GM06990 (cell line): ENCODE measurements at regions not wholly inside any gene's neighbourhood (a gene's known extent, or its start where the extent isn't known, plus 50 kb on each side); places are given as distances from the start of the nearest gene placed in this dataset.

Experiments used
- DNase-seq: peaks from one replicate; pipeline ENCODE4 v3.0.0-alpha.2; 2011; ENCODE audit not compliant: insufficient read length; ENCODE audit errors: extremely low read depth
- H3K27me3 ChIP-seq: replicated peaks from 2 replicates; pipeline ENCODE4 v1.6.0; 2011; ENCODE audit warnings: low read length; ENCODE audit not compliant: control insufficient read depth, insufficient read depth
- H3K36me3 ChIP-seq: 2 replicates; pipeline ENCODE4 v1.5.1; 2011; ENCODE audit warnings: low read length; ENCODE audit not compliant: control insufficient read depth, insufficient read depth
- H3K4me3 ChIP-seq: replicated peaks from 2 replicates; pipeline ENCODE4 v1.5.1; 2011; ENCODE audit warnings: low read depth, mild to moderate bottlenecking, control low read depth, low read length
- TF ChIP-seq, protein P1 (sequence below): IDR thresholded peaks from 2 replicates; pipeline ENCODE4 v1.5.1; 2011; ENCODE audit warnings: low read length, control low read depth, mild to moderate bottlenecking, inconsistent platforms; ENCODE audit not compliant: insufficient read depth, poor library complexity, severe bottlenecking

DNA sequence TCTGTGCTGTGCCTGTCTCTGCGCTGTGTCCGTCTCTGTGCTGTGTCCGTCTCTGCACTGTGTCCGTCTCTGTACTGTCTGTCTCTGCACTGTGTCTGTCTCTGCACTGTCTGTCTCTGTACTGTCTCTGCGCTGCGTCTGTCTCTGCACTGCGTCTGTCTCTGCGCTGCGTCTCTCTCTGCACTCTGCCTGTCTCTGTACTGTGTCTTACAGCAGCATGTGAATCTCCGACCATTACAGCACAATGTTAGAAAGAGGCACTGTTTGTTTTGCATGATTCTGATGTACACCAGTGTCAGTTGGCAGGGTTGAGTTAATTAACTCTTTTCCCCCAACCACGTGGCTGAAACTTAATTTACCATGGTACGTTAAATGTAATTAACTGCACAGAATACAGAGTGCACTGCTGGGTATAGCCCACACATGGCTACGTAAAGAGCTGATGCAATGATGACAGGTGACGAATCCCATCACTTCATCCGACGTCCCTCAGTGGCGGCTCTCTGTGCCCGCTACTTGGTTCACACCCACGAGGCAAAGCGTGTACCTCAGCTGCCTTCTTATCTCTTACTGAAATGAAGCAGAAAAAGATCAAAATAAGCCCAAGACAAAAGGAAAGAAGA is 127.7 kb upstream of the SFSWAP start:
- no peak for DNase-seq

DNA sequence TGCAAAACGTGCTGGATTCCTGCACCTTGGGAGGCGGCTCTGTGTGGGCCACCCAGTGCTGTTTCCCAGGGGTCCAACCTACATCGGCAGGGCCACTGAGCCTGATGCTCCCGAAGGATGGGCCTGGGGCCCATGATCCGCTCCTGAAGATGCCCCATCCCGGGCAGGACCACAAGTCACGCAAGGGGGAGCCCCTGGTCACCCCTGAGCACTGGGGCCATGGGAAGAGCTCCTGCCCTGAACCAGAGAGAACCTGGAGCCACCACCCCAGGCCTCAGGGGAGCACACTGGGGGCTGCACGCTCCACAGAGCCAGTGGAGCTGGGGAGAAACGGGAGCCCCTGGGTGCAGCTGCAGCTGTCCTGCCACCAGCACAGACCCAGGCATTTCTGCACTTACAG is 124.6 kb upstream of the SFSWAP start:
- no peak for DNase-seq
- TF ChIP-seq, protein P1, sequence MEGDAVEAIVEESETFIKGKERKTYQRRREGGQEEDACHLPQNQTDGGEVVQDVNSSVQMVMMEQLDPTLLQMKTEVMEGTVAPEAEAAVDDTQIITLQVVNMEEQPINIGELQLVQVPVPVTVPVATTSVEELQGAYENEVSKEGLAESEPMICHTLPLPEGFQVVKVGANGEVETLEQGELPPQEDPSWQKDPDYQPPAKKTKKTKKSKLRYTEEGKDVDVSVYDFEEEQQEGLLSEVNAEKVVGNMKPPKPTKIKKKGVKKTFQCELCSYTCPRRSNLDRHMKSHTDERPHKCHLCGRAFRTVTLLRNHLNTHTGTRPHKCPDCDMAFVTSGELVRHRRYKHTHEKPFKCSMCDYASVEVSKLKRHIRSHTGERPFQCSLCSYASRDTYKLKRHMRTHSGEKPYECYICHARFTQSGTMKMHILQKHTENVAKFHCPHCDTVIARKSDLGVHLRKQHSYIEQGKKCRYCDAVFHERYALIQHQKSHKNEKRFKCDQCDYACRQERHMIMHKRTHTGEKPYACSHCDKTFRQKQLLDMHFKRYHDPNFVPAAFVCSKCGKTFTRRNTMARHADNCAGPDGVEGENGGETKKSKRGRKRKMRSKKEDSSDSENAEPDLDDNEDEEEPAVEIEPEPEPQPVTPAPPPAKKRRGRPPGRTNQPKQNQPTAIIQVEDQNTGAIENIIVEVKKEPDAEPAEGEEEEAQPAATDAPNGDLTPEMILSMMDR = no peak
- no peak overlapping the region for H3K4me3 ChIP-seq
- no peaks in the 10 kb centered on the region for H3K27me3 ChIP-seq
- no peaks in the 10 kb centered on the region for H3K36me3 ChIP-seq

More for the DNA sequence above, 127.7 kb upstream of the SFSWAP start:
- TF ChIP-seq, protein P1 = no peak
- H3K4me3 ChIP-seq = no peak overlapping the region
- no peaks in the 10 kb centered on the region for H3K36me3 ChIP-seq
- no peaks in the 10 kb centered on the region for H3K27me3 ChIP-seq

- no peaks in the 10 kb centered on the region for H3K36me3 ChIP-seq
- no peak for DNase-seq
- TF ChIP-seq, protein P1 = no peak
- no peak overlapping the region for H3K4me3 ChIP-seq
- H3K27me3 ChIP-seq = no peaks in the 10 kb centered on the region
These were observed 124.1 kb upstream of the SFSWAP start for GRCh38 chr12:131586761-131587160.

- TF ChIP-seq, protein P1 = no peak
- DNase-seq = no peak
- Histone ChIP-seq H3K36me3 (no peaks in the 10 kb centered on the region), H3K4me3 (no peak overlapping the region), H3K27me3 (no peaks in the 10 kb centered on the region)
These were observed 123.3 kb upstream of the SFSWAP start for GRCh38 chr12:131587565-131587964.

DNA sequence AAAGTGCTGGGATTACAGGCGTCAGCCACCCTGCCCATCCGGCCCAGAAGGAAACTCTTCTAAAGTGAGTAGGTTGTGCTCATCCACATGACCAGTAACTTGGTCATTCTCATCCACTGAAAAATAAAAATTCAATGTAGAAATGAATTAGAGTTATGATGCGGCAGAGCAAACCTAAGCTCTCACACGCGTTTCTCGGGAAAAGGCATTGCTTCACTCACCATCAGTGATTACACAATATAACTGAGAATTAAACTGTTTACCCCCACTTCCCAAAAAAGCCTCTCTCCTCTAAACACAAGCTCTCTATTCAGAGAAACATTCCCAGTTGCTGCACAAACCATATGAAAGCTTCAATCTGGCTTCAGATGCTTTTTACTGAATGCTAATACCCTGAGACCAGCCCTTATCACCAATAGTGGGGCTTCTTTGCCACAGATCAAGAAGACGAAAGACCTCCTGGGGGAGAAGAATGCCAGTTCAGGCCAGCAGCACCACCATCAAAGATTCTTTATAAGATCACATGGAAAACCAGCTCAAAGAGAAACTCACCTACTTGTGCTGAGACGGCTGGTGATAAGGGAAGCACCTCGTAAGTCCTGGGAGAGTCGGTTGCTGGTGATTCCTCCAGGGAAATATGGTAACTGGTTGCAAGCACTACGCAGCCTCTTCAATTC is 121.5 kb upstream of the SFSWAP start:
- DNase-seq = no peak
- H3K4me3 ChIP-seq = no peak overlapping the region
- no peaks in the 10 kb centered on the region for H3K27me3 ChIP-seq
- TF ChIP-seq, protein P1 = no peak
- no peaks in the 10 kb centered on the region for H3K36me3 ChIP-seq

- H3K36me3 ChIP-seq = no peaks in the 10 kb centered on the region
- no peak for DNase-seq
- no peak overlapping the region for H3K4me3 ChIP-seq
- H3K27me3 ChIP-seq = no peaks in the 10 kb centered on the region
- TF ChIP-seq, protein P1 = no peak
These were observed 120.9 kb upstream of the SFSWAP start for GRCh38 chr12:131589966-131590365.
